ENCODE measurements at regions not wholly inside any gene's neighbourhood (a gene's known extent, or its start where the extent isn't known, plus 50 kb on each side); places are given as distances from the start of the nearest gene placed in this dataset.
"Not testable (repeated sequence)": the region's sequence is repeated elsewhere in the genome, so short reads cannot be mapped to it uniquely, and the experiment has no call there.

DNA sequence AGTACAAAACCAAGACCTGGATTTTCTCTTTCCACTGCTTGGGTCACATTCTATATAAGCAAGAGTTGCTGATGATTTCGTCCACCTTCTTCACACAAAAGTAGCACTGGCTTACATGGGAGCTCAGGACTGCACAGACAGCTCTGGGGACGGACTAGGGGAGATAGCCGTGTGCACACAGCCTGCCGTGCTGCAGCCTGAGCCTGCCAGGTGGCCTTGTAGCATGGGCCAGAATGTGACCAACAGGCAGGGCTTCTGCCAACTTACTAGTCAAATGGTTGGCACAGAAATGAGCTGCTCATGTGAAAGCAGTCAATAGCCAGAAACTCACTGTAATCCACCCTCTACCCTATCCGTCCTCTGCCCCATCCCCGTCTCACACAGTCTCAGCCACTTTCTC, 299.0 kb downstream of the ANAPC1 start:
- DNase-seq (ENCODE audit: low read depth in 1 of 2, low spot score in 2 of 2); H3K4me3 ChIP-seq; H3K36me3 ChIP-seq; H3K4me1 ChIP-seq (replicated peaks); H3K27ac ChIP-seq; H3K27me3 ChIP-seq (replicated peaks); H3K9me3 ChIP-seq (replicated peaks): not testable (repeated sequence)

DNA sequence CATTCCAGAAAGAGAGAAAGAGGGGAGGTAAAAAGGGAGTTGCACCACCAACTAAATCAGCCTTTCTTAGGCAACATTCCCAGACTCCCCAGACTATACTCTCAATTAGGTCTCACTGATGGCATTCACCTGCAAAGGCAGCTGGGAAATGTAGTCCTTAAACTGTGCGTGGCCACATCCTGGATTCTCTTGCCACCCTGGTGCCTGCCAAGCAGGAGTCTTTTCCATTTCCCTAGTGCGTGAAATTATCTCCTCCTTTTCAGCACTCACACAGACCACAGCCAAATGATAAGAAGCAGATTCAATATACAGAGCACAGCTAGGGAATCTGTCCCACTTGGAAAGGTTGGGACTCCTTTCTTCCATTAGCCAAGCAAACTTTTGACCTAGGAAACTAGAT, 298.0 kb downstream of the ANAPC1 start:
- DNase-seq (ENCODE audit: low read depth in 1 of 2, low spot score in 2 of 2); H3K36me3 ChIP-seq; H3K4me3 ChIP-seq; H3K27ac ChIP-seq; H3K9me3 ChIP-seq (replicated peaks); H3K27me3 ChIP-seq (replicated peaks); H3K4me1 ChIP-seq (replicated peaks): not testable (repeated sequence)

DNA sequence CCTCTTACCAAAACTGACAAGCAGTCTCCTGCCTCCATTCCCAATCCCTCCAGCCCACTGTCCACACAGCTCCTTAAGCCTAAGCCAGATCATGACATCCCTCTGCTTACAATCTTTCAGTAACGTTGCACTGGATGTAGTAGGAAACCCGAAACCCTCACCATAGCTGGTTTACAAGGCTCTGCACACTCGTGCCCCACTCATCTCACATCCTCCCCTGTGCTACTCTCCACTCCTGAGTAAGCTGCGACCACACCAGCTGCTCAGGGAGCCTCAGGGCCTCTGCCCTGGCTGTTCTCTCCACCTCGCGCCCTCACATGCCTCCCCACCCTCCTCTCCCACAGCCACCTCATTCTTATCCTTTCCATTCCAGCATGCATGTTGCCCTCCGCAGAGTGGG, 288.9 kb downstream of the ANAPC1 start:
- H3K27ac ChIP-seq; H3K36me3 ChIP-seq; H3K9me3 ChIP-seq (replicated peaks); H3K4me1 ChIP-seq (replicated peaks); H3K27me3 ChIP-seq (replicated peaks); H3K4me3 ChIP-seq; DNase-seq (ENCODE audit: low read depth in 1 of 2, low spot score in 2 of 2): not testable (repeated sequence)

DNA sequence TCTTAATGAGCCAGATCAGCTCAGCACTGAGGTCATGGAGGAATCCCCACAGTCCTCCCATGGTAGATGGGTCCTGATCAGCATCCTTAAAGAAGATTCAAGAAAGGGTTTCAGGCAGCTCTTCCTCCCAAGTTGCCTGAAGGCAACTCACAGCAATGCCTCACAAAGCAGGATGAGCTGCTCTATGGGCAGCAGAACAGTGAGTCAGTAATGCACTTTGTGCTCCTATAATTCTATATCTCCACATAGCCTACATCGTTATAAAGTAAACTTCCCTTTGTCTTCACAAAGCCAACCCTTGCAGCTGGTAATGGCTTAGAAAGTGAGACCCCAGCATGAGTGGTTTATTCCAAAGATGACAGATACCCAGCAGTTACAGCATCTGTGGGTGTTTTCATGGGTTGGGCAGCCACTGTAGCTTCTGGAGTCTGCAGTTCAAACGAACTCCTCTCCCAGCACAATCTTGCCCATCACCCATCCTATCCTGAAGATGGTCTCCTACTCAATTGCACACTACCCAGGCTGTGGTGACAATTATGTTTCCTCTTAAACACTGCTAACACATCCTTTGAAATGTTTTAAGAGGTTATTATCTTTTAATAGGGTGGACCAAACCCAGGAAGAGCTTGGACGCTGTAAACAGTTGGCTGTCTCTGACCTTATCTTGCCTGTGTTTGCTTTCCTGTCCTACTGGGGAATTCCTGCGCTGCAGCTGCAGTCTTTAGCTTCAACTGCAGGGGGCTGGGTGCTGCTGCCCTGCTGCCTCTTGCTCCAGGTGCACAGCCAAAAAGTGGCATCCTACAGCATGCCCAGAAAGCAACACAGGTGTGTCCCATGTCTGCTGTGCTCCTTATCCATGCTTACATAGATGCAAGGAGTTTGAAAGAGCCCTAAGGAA, 286.9 kb downstream of the ANAPC1 start:
- H3K4me1 ChIP-seq (replicated peaks); H3K27me3 ChIP-seq (replicated peaks); H3K9me3 ChIP-seq (replicated peaks); DNase-seq (ENCODE audit: low read depth in 1 of 2, low spot score in 2 of 2); H3K36me3 ChIP-seq; H3K4me3 ChIP-seq; H3K27ac ChIP-seq: not testable (repeated sequence)

DNA sequence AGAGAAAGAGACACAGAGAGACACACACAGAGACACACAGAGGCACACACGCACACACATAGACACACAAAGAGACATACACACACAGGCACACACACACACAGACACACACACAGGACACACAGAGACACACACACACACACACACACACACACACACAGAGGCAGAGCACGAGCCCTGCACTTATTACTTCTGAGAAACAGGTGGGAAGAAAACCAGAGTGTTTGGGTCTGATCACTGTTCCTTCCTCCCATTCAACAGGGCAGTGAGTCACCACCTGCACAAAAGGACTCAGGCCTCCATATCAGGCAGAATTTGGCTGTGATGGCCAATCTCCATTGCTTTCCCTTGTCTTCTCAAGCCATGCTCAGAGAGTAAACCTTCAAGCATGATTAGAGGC, 285.0 kb downstream of the ANAPC1 start:
- not testable (repeated sequence) for H3K36me3 ChIP-seq; H3K27ac ChIP-seq; DNase-seq (ENCODE audit: low read depth in 1 of 2, low spot score in 2 of 2); H3K9me3 ChIP-seq (replicated peaks); H3K4me3 ChIP-seq; H3K4me1 ChIP-seq (replicated peaks); H3K27me3 ChIP-seq (replicated peaks)

DNA sequence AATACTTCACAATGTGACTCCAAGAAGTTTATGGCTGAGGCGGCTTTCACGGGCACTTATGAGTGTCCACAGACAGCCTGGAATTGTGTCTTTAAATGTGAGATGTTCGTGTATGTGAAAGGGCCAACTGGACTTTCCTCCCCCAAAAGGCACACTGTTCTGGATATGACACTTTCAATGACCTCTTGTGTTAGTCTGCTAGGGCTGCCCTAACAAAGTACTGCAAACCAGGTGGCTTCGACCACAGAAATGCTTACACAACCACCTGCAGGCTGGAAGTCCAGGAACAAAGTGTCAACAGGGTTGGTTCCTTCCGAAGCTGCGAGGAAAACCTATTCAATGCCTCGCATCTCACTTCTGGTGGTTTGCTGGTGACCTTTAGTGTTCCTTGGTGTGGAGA, 281.7 kb downstream of the ANAPC1 start:
- not testable (repeated sequence) for H3K4me1 ChIP-seq (replicated peaks); H3K4me3 ChIP-seq; DNase-seq (ENCODE audit: low read depth in 1 of 2, low spot score in 2 of 2); H3K36me3 ChIP-seq; H3K27ac ChIP-seq; H3K9me3 ChIP-seq (replicated peaks); H3K27me3 ChIP-seq (replicated peaks)

DNA sequence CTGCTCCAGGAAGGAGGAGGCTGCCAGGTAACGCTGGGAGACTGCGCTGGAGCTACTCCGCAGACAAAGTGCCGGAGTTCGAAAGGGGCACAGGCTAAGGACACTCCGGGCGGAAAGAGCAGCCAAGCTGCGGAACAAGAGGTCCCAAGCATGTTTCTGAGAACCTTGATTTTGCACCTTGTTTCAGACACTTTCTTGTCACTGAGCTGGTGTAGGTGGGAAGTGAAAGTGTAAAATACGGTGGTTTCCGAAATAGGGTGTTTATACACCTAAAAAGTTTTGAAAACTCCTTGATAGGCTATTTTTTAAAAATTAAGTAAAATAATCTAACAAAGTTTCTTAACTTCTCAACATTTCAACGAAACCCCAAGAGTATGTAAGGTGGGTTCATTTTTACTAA, 278.2 kb downstream of the ANAPC1 start:
- not testable (repeated sequence) for H3K27ac ChIP-seq; H3K27me3 ChIP-seq (replicated peaks); H3K9me3 ChIP-seq (replicated peaks); H3K4me1 ChIP-seq (replicated peaks); H3K36me3 ChIP-seq; H3K4me3 ChIP-seq; DNase-seq (ENCODE audit: low read depth in 1 of 2, low spot score in 2 of 2)

DNA sequence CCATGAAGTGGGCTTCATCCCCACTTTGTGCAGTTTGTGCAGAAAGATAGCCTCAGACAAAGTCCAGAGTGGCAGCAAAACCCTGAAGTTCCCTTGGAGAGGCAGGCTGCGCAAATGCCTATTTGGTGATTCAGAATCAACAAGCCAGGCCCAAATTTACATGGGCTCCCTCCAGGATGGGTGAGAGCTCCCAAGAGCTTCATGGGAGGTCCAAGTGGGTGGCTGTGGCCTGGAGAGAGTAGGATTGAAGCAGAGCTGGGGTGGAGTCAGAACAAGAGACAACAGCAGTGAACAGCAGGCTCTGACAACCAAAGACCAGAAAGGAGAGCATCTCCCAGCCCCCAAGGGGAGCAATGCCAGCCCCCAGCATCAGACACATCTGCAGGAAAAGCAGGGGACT, 277.4 kb downstream of the ANAPC1 start:
- H3K27ac ChIP-seq; H3K27me3 ChIP-seq (replicated peaks); H3K9me3 ChIP-seq (replicated peaks); H3K4me1 ChIP-seq (replicated peaks); H3K4me3 ChIP-seq; H3K36me3 ChIP-seq: not testable (repeated sequence)
- DNase-seq (ENCODE audit: low read depth in 1 of 2, low spot score in 2 of 2): peak in 1 of 2 experiments; percentile 92

DNA sequence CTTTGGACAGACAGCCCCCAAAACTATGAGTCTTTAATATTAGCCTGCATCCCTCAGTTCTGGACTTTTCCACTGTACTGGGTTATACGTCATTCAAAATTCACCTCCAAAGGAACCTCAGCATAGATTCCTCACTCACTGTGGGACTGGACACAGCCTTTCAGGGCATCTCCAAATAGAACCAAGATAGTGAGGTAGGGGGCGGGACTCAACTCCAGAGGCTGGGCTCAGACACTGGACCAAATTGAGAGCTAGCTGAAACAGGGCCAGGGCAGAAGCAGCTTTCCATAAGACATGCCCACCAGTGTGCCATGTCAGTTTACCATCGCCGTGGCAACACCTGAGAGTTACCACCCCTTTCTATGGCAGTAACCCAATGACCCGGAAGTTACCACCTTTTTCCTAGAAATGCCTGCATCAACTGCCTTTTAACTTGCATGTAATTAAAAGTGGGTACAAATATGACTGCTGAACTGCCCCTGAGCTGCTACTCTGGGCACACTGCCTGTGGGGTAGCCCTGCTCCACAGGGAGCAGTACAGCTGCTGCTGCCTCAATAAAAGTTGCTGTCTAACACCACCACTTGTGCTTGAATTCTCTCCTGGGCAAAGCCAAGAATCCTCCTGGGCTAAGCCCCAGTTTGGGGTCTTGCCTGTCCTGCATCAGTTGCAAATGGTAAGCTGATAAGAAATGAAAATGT, 274.7 kb downstream of the ANAPC1 start:
- not testable (repeated sequence) for H3K4me1 ChIP-seq (replicated peaks); H3K4me3 ChIP-seq; H3K27ac ChIP-seq; DNase-seq (ENCODE audit: low read depth in 1 of 2, low spot score in 2 of 2); H3K9me3 ChIP-seq (replicated peaks); H3K36me3 ChIP-seq; H3K27me3 ChIP-seq (replicated peaks)

DNA sequence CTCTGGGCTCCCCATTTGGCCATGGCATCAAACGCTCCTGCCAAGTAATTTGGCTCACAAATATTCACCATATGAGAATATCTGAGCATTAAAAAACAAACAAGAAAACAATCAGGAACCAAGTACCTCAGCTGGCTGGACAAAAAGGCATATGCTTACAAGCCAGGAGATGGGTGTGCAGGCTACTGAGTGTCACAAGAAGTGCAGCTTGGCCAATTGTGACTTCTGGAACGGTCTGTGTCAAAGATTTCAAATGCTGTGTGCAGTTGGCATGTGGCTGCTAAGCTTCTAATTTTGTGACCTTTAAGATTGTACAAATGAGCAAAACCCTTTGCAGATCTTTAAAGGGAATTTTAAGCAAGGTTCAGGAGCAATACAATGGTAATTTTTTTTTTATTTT, 274.0 kb downstream of the ANAPC1 start:
- not testable (repeated sequence) for H3K27me3 ChIP-seq (replicated peaks); DNase-seq (ENCODE audit: low read depth in 1 of 2, low spot score in 2 of 2); H3K4me3 ChIP-seq; H3K9me3 ChIP-seq (replicated peaks); H3K27ac ChIP-seq; H3K36me3 ChIP-seq; H3K4me1 ChIP-seq (replicated peaks)

DNA sequence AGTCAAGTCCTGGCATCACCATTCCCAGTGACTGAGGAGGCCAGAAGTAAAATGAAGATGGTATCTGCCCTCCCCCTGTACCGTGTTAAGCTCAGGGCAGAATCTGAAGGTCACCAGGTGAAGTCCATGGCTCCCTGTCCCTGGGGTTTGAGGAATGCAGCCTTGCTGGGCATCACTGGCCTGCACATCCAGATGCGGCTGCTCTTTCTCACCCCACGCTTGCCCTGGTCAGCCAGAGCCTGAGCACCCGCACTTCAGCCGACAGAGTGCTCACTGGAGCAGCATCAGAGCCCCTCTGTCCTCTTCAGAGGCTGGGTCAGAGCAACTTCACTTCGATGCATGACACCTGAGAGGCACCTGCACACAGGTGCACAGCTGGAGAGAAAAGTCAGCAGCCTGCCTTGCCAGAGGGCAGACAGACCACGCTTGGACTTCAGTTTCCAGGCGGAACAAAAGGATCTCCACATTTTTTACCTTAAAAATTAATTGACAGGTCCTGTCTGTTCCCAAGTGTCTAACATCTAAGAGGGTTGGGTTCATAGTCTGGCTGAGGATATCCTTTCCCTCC, 267.3 kb downstream of the ANAPC1 start:
- H3K4me3 ChIP-seq: no peak overlapping the region
- no peaks in the 10 kb centered on the region; the same call in 1 of the 2 replicates for H3K9me3 ChIP-seq (replicated peaks)
- no peaks in the 10 kb centered on the region for H3K36me3 ChIP-seq
- H3K4me1 ChIP-seq (replicated peaks): peaks cover 18% of the 10 kb centered on the region
- H3K27ac ChIP-seq: no peak overlapping the region
- no peak for DNase-seq (ENCODE audit: low read depth in 1 of 2, low spot score in 2 of 2)
- H3K27me3 ChIP-seq (replicated peaks): no peaks in the 10 kb centered on the region

DNA sequence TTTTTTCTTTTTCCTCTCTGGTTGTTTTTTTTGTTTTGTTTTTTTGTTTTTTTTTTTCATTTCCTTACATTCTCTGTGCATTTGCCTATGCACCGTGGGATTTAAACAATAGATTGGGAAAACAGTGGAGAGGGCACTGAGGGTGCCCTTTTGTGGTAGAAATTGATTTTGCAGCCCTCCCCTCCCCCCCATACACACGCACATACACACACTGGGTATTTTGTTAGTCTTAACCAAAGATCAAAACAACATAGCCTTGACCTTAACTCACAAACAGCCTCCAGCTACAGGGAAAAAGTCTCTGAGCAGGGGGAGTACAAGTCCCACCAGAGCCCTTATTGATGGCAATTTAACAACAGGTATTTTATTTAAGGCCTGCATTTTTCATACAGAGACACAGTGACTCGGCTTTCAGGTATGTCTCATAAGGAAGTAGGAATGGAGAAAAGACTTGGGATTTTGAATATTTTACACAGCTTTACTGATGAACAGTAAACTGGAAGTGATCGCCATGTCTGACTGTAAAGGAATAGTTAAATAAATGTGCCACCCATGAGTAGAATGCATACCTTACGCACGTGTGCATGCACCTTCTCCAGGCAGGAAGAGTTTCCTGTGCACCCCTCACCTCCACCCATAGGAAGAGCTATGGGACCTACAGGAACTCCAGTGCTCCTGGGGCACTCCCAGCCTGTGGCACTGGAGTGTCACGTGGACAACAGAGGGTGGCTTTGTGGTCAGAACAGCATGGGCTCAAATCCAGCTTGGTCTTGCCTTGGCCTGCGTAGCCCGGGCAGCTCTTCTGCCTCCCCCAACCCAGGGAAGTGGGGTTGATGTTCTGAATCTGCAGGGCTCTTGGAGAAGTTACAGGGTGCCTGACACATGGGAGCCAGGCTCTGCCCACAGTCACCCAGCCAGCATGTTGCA, 266.4 kb downstream of the ANAPC1 start:
- H3K4me1 ChIP-seq (replicated peaks): peaks cover 18% of the 10 kb centered on the region
- H3K27ac ChIP-seq: no peak overlapping the region
- H3K9me3 ChIP-seq (replicated peaks): no peaks in the 10 kb centered on the region; the same call in 1 of the 2 replicates
- H3K27me3 ChIP-seq (replicated peaks): no peaks in the 10 kb centered on the region
- DNase-seq (ENCODE audit: low read depth in 1 of 2, low spot score in 2 of 2): peak in 1 of 2 experiments; percentile 26
- no peak overlapping the region for H3K4me3 ChIP-seq
- H3K36me3 ChIP-seq: no peaks in the 10 kb centered on the region

DNA sequence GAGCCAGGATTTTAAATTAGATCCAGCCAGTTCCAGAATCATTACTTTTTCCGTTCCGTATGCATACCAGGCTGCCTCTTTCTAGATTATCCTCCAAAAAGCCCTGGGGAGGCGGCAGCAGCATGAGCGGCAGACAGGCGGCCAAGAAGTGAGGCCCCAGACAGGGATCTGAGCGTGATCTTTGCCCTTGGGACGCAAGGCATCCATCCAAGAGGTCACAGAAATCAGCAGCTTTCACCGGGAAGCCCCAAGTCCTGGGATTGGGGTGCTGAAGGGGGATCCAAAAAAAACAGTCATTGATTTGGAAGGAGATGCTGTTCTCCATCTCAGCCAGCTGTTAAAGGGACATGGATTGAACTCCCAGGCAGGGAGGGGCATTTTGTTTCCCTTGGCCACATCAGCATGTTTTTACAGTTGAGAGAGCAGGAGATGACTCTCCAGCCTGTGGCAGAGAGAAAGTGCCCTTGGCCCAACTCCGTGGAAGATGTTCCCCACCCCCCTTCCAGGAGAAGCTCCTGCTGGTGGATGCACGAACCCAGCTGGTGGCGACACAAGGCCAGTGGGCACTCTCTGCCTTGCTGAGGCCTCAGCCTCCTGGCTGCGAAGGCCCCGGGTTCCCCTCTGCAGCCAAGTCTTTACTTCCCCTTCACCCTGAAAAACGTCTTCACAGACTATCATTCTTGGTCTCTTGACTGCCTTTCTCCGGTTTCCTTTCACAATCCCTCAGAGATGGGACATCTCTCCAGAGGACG, 265.6 kb downstream of the ANAPC1 start:
- Histone ChIP-seq H3K4me1 (replicated peaks) (peaks cover 18% of the 10 kb centered on the region), H3K27me3 (replicated peaks) (no peaks in the 10 kb centered on the region), H3K4me3 (no peak overlapping the region), H3K27ac (no peak overlapping the region), H3K36me3 (no peaks in the 10 kb centered on the region), H3K9me3 (replicated peaks) (no peaks in the 10 kb centered on the region; the same call in 1 of the 2 replicates)
- no peak for DNase-seq (ENCODE audit: low read depth in 1 of 2, low spot score in 2 of 2)

All from SJSA1 (cell line).